ENCODE measurements at regions not wholly inside any gene's neighbourhood (a gene's known extent, or its start where the extent isn't known, plus 50 kb on each side); places are given as distances from the start of the nearest gene placed in this dataset.

GRCh38 chr4:26104056-26104685 is 190.2 kb downstream of the SMIM20 start:
- no peak for TF ChIP-seq CTCF (IDR thresholded peaks at IDR 0.05; ENCODE audit: low read depth, low read length)
- no peak for DNase-seq (ENCODE audit: extremely low read depth, low read depth)

GRCh38 chr4:26105337-26105736 is 191.3 kb downstream of the SMIM20 start:
- TF ChIP-seq CTCF (IDR thresholded peaks at IDR 0.05; ENCODE audit: low read depth, low read length), result no peak
- no peak for DNase-seq (ENCODE audit: extremely low read depth, low read depth)

GRCh38 chr4:26105815-26106699 is 192.0 kb downstream of the SMIM20 start:
- no peak for DNase-seq (ENCODE audit: extremely low read depth, low read depth)
- no peak for TF ChIP-seq CTCF (IDR thresholded peaks at IDR 0.05; ENCODE audit: low read depth, low read length)

- TF ChIP-seq CTCF (IDR thresholded peaks at IDR 0.05; ENCODE audit: low read depth, low read length), result no peak
- DNase-seq (ENCODE audit: extremely low read depth, low read depth), result no peak
Observed at GRCh38 chr4:26106776-26107175, 192.8 kb downstream of the SMIM20 start.

GRCh38 chr4:26108054-26108453 is 194.0 kb downstream of the SMIM20 start:
- DNase-seq (ENCODE audit: extremely low read depth, low read depth), result no peak
- no peak for TF ChIP-seq CTCF (IDR thresholded peaks at IDR 0.05; ENCODE audit: low read depth, low read length)

GRCh38 chr4:26110493-26110892 is 196.5 kb downstream of the SMIM20 start:
- no peak for DNase-seq (ENCODE audit: extremely low read depth, low read depth)
- no peak for TF ChIP-seq CTCF (IDR thresholded peaks at IDR 0.05; ENCODE audit: low read depth, low read length)

GRCh38 chr4:26113339-26113940 is 199.4 kb downstream of the SMIM20 start:
- TF ChIP-seq CTCF (IDR thresholded peaks at IDR 0.05; ENCODE audit: low read depth, low read length), result no peak

More at GRCh38 chr4:26113339-26113940, 199.4 kb downstream of the SMIM20 start:
- DNase-seq (ENCODE audit: extremely low read depth, low read depth), result no peak
